Ammon's horn (tissue), 1 donor: ENCODE measurements at regions not wholly inside any gene's neighbourhood (a gene's known extent, or its start where the extent isn't known, plus 50 kb on each side); places are given as distances from the start of the nearest gene placed in this dataset.
"Not testable (repeated sequence)": the region's sequence is repeated elsewhere in the genome, so short reads cannot be mapped to it uniquely, and the experiment has no call there.

Experiments used
- DNase-seq: peaks from one replicate; pipeline ENCODE4 v3.0.0-alpha.2; 2016; ENCODE audit warnings: low spot score

DNA sequence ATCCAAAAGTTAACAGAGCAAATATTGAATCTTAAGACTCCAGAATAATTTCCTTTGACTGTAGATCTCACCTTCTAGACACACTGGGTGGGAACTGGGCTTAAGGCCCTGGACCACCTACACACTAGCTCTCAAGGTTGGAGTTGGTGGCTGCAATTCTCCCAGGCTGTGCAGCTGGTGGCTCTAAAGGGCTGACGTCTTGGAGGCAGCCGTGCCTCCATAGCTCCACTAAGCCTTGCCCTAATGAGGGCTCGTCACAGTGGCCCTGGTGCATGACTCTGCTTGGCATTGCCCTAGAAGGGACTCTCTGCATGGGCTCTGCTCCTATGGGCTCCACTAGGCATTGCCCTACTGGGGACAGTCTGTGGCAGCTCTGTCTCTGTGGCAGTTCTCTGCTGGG is 1005.2 kb downstream of the CCSER2 start:
- no peak for DNase-seq

DNA sequence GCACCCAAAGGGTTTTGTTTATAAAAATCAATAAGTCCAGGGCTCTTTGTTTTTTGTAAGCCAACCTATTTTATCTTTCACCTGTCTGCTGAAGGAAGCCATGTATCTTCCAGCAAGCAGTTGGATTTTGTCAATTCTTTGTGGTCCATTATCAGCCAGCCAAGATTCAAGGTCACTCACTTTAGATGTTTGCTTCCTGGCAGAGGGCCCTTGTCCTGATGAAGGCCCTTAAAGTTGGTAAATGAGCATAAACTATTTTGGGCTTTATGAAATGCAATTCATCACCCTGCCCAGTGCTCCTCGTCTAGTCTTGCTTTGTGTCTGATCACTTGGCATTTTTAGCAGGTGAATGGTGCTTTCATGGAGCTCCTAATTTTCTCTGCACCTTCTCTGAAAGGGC is 1004.2 kb downstream of the GRID1 start:
- no peak for DNase-seq

DNA sequence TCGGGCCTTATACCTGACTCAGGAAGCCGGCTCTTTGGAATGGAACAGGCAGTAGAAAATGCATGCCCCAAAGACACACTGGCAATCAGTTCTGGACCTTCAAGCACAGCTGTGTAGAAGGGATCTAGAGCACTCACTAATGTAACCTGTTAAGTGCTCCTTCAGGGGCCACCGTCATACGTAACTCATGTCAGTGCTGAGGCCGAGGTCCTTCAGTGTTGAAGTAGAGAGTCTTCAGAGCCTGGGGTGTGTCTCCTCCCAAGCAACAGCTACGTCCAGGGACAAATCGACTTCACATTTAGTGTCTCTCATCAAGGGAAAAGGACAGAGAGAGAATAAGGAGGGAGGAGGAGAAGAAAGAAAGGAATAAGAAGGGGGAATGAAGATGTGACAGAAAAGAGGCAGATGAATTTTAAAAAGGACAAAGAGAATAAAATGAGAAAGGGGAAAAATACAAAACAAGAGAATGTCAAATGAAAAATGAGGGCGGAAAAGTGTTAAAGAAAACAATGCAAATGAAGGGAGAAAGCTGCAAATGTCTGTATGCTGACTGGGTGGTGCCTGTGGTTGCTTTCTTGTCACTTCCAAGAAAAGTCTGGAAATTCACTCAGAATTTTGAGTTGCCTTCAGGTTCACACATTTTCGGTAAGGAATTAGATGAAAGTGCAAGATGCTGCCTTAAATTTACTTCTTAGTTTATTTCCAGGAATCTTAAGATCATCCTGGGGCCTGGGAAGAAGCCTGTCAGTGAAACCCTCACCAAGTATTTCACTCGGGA is 989.4 kb downstream of the GRID1 start:
- DNase-seq = no peak

DNA sequence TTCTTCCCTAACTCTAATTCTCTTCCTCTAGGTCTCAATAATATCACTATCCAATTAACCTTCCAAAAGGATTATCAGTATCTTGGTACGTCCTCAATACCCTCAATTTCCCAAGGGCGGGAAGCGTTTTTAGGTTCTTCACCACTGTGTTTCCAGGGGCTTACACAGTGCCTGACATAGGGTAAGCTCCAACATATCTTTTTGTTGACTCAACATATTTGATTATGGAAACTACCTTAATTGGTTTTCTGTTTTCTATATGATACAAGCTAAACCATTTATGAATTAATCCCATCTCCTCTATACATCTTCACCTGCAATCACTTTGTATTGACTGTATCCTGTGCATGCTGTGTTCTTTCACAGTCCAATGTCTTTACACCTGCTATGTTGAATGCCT is 987.3 kb downstream of the GRID1 start:
- DNase-seq = no peak

DNA sequence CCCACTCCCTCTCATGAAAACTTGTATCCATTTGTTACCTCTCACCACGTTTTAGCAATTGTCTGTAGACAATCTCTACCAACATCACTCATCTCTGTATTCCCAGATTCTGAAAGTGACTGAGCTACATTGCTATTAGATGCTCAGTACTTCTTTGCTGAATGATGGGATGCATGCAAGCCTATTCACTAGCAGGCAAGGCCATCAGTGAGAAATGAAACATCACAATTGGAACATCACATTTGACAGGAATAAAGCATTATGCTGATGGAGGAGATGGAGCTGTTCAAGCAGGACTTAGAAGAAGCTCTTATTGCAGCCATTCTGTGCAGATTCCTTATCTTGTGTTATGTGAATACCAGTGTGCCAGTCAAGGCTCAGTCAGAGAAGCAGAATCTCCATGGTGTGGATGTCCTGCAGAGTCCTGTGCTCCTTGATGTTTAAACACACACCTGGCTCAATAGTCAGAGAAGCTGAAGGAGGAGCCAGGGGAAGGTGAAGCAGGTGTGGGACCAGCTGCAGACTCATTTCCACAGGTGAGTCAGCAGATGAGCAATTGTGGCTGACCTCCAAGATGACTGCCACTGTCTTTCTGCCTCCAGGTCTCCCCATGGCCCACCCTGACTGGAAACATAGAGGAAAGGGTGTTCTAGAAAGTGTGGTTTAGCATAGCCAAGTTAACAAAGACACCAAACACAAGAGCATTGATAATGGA is 965.5 kb downstream of the GRID1 start:
- DNase-seq = no peak

DNA sequence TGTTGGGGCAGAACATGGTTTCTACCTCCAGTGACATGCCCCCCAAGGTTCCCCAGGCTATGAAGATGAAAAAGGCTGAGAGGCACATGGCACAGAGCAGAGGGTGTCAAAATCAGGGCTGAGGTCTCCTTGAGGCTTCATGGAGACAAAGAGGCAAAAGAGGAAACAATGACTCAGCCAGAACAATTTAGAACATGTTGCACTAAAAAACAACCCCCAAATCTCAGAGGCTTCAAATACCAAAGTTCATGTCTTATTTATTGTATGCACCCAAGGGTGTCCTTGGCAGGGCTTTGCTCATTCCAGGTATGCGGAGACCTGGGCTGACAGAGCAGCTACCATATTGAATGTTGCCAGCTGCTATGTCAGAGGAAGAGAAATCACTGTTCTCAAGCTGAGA is 964.1 kb downstream of the GRID1 start:
- no peak for DNase-seq

DNA sequence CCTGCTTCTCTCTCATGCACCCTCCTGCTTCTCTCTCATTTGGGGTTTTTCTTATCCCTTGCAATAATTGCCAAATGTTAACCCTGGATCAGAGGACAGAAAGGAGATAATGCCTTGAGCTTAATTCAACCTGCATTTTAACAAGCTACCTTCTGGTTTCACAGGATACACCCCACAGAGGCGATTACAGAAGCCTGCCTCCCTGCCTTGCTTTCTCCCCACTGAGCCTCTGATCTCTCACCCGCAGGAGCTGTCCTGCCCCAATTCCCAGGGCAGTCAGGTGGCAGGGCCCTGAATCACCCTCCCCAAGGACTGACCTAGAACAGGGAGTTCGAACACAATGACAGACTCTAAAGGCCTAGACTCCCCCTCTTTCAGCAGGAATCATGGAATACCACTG is 959.5 kb downstream of the GRID1 start:
- no peak for DNase-seq

DNA sequence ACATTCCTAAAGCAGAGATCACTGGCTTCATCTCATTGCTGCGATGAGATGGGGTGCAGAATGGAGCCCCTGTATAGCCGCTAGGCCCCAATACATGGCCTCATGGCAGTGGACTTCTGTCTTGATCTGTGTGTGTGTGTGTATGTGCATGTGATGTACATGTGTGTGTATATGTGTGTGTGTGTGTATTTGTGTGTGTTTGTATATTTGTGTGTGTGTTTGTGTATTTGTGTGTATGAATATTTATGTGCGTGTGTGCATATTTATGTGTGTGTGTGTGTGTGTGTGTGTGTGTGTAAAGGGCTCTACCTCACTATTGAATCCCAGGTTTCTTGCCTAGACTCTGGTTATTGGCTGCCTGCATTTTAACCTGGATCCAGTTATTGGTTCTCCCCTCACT is 958.2 kb downstream of the GRID1 start:
- no peak for DNase-seq

DNA sequence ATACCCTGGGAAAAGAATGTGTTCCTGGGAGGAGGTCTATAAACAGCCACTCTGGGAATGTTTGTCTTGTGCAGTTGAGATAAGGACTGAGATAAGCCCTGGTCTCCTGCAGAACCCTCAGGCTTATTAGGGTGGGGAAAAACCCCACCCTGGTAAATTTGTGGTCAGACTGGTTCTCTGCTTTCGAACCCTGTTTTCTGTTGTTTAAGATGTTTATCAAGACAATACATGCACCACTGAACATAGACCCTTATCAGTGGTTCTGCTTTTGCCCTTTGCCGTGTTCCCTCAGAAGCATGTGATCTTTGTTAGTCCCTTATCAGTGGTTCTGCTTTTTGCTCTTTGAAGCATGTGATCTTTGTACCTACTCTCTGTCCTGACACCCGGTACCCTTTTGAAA is 956.0 kb downstream of the GRID1 start:
- DNase-seq = not testable (repeated sequence)

DNA sequence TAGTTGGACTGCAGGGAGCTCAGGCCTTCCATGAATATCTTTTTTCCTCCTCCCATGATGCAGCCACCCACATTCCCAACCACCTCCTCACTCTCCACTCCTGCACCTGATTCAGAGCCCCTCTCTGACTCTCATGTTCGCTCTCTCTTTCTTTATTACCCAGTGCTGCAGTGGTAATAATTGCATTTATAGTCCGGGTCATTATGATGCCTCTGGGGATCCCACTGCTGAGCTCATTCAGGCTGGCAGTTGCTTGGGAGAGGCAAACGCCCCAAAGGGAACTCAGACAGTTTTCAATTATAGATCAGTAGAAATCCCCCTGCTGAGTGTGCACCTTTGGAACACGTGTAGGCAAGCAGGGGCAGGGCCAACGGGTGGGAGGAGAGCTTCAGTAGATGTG is 953.0 kb downstream of the GRID1 start:
- no peak for DNase-seq

DNA sequence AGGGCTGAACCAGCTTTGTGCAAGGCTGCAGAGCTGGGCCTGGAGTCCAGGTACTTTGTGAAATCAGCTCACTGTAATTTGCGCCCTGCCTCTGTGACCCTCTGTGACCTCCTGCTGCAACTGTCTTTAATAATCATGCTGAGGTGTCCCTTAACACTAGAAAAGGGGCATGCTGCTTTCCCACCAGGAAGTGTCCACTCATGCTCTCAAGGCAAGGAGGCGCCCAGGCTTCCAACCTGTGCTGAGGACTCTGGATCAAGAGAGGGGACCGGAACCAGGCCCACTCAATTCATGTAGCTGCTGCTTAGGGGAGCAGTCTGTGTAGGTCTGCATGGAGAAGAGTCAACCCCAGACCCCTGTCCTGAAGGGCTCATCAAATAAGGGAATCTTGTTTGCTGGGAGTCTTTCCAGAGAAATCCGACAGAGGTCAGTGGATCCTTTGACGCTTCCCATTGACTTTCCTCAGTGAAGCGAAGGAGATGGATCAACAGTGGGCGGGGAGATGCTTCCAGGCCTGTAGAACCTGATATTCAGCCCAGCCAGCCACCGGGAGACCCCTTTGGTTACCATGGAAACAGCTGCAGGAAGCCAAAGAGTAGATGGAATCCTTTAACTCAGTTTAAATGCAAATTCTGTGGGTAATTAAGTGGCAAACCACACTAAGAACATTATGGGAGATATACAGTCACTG is 945.9 kb downstream of the GRID1 start:
- DNase-seq = no peak

DNA sequence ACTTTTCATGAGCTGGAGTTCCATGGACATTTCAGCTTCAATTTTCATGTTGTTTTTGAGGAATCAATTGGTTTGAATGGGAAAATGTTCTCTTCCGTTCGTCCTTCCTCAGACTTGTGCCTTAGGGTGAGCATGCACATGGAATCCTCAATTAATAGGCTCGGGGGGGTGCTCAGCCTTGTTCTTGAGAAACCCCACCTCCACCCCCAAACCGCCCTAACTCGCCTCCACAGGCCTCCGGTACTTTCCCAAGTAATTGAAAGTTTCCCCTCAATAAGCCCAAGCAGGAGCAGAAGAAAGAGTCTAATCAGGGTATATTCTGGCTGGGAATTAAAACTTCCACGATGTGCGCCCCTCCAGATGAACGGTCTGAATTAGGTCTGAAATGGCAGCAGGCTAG is 945.2 kb downstream of the GRID1 start:
- no peak for DNase-seq

DNA sequence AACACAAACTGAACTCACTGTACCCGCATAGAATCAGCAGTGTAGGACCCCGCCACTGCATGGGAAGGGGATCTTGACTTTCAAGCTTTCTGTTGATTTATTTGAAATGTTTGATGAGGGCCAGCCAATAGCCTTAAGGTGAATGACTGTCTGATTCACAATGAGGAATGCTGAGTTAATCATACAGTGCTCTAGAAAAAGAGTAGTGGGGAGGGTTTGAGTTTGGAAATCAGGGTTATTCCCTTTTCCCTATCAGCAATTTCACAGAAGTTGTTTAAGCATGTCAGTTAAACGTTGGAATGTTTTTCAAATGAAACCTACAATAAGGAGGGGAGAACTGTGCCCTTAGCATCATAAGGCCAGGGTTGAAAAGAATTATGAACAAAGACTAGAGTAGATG is 937.5 kb downstream of the GRID1 start:
- no peak for DNase-seq

DNA sequence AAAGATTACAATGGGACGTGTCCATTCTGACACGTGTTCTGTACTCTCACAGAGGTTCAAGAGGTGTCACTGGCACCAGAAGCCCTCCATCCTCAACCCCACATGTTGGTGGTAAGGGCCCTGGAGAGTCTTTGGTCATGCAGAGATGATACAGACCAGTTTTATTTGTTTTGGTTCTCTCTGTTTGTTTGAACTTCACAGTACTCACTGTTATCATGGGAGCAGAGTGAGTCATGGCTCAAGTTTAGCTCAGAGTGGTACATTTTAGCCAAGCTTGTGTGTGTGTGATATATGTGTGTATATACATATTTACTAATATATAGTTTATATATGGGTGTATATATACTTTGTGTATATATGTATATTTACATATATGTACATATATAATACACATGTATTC is 935.6 kb downstream of the GRID1 start:
- no peak for DNase-seq

DNA sequence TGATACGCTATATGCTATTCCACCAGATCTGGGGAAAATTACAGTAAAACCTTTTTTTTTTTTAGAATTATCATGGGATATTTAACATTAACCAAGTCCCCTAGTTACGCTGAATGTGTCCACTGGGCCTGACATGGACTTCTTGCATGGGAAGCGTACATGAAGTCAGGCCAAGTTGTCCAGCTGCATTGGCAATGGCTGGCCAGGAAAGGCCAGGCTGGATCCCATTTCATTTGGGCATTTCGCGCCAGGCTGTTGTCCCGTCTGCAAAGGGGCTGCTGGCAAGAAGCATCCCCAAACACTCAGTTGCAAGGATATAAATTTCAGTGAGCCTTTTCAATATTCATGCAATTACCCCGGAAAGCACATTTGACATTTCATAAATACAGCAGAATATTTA is 933.3 kb downstream of the GRID1 start:
- no peak for DNase-seq

DNA sequence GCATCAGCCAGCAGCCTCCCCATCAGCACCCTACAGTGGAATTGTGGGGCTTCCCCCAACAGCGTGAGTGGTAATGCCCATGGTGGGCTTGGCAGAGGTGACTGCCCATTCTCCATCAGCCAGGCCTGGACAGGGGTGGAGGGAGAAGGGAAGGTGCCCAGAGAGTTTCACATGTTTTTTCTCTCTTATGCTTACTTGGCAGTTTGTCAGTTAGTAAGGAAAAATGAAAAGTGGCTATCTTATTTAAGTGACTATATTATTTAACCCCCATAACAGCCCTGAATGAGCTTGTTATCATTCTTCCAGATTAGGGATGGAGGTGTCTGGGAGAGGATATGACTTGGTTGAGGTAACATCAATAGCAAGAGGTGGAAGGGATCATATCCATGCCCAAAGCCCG is 921.7 kb downstream of the GRID1 start:
- no peak for DNase-seq

DNA sequence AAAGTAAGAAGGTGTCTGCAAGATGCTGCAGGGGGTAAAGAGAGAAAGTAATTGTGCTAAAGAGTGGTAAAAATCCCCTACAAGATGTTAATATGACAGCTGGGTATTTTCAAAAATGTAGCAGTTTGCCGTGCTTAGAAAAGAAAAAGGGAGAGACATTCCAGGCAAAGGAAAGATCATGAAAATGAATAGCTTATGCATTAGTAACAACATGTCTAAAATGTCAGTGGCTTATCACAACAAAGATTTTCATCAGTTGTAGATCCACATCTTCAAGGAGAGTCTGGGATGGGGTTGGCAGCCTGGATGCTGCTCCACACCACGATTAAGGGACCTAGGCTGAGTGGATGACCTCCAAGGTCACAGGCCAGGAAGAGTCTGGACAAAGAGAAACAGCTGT is 920.9 kb downstream of the GRID1 start:
- DNase-seq = no peak

DNA sequence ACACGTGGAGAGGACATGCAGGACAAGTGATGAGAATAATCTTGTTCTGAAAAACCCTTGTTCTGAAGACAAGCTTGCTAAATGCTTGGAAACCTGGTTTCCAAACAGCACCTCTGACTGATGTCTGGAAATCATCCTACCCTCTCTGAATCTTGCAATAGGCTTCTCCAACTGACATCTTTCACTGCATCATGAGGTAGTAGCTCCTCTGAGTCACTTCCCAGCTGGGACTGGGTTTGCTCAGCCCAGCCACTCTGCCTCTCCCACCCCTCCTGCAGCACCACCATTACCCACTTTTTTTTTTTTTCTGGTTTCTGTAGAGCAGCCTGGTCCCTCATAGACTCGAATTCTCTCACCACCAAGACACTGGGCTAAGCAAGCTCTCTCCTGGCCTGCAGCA is 919.8 kb downstream of the GRID1 start:
- DNase-seq = no peak

DNA sequence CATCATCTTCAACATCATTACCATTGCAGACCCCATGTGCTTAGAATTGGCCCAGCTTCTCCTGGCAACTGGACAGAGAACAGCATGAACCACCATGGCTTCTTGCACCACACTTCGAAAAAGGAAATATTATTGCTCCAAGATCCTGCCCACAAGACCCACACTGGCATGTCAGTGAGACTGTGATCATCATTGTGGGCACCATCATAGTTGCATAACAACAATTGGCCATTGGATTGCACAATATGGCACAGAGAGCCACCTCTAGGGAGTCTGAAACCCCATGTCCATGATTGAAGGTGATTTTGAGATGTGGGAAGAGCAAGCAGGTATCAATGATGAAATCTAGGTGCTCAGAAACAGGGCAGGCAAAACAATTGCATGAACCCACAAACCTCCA is 918.9 kb downstream of the GRID1 start:
- DNase-seq = no peak

DNA sequence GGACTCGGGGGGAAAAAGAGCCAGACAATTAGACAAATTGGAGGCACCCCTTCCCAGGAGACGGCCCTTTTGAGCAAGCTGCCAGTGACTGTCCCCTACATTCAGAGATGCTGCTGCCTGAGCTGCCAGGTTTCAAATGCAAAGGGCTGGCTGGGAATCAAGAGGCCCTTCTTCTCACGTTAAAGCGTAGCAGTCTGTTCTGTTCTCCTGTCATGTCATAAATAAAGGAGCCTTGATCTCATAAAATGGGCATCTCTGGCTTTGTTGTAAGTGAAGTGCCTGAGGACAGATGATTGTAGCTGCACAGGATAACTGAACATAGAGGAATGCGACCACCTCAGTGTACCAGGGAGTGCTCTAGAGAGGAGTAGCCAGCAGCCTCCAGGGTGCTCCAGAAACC is 917.9 kb downstream of the GRID1 start:
- DNase-seq = no peak

DNA sequence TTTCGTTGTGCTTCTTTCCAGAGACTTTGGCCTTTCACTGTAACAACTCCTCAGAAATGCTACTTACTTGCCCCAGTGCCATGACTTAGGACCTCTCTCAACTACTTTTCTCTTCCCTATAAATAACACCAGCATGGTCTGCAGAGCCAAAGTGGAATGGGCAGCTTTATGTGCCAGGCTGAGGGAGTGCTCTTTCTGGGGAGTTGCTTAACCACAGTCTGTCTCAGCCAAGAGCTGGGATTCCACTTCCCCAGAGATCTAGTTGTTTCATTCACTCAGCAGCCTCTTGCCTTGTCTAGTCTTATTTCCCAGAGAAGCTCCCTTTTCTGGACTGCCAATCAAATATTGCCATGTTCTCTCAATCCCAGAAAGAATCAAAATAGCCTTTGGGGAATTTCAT is 912.2 kb downstream of the GRID1 start:
- no peak for DNase-seq

DNA sequence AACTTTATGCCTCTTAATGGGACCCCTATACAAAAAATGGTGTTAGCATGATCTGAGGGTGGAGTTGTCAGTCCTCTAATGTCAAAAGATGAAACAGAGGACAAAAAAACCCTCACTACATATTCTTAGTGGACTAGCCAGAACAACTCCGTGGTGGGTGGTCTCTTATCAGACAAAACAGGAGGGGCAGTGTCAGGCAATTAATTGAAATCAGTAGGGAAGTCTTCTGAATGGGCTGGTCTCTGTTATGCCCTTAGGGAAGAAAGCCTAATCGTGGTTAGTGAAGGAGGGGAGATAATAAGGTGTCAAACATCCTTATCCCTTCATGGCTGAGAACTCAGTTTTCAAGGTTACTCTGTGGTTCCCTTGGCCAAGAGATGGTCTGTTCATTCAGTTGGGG is 909.4 kb downstream of the GRID1 start:
- DNase-seq = no peak

DNA sequence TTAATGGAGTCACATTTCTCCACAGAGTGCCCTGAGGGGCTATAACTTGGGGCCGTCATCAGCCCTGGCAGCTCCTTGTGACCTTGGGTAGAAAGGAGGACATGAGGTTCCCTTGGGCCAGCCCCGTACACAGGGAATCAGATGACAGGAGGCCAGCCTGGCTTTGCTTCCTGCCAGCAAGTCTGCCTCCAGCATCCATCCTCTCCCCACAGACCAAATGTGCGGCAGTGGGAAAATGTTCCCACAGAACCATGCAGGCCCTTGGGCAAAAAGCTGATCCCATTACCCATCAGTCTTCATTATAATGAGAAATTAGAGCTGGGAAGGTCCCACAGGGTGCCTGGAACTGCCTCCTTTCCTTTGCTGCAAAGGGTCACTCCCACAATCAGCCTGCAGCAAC is 908.3 kb downstream of the GRID1 start:
- no peak for DNase-seq
